ENCODE measurements at regions not wholly inside any gene's neighbourhood (a gene's known extent, or its start where the extent isn't known, plus 50 kb on each side); places are given as distances from the start of the nearest gene placed in this dataset.

DNA sequence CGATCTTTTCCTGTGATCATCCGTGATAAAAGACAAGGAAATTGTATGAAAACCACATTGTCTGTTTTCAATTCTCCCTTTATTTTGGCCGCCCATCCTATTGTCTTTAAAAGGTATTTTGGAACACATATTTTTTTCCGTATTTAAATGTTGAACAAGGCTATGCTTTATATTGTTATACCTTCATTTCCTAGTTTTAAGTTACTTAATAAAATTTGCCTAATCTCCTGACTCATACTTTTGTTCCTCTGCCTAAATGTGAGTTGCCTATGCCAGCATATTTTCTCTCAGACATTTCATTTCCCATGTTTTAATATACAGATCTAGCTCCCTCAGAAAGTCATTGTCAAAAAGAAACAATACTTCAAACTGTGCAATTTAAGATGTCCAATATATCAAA, 104.2 kb downstream of the SLITRK6 start:
- TF ChIP-seq, protein P1, sequence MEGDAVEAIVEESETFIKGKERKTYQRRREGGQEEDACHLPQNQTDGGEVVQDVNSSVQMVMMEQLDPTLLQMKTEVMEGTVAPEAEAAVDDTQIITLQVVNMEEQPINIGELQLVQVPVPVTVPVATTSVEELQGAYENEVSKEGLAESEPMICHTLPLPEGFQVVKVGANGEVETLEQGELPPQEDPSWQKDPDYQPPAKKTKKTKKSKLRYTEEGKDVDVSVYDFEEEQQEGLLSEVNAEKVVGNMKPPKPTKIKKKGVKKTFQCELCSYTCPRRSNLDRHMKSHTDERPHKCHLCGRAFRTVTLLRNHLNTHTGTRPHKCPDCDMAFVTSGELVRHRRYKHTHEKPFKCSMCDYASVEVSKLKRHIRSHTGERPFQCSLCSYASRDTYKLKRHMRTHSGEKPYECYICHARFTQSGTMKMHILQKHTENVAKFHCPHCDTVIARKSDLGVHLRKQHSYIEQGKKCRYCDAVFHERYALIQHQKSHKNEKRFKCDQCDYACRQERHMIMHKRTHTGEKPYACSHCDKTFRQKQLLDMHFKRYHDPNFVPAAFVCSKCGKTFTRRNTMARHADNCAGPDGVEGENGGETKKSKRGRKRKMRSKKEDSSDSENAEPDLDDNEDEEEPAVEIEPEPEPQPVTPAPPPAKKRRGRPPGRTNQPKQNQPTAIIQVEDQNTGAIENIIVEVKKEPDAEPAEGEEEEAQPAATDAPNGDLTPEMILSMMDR (IDR thresholded peaks at IDR 0.05), result no peak
- TF ChIP-seq POLR2A (IDR thresholded peaks at IDR 0.05), result no peak
